ENCODE measurements at regions not wholly inside any gene's neighbourhood (a gene's known extent, or its start where the extent isn't known, plus 50 kb on each side); places are given as distances from the start of the nearest gene placed in this dataset.

GRCh38 chr2:111712940-111713515, 171.0 kb downstream of the ANAPC1 start:
- peaks cover 45% of the 10 kb centered on the region for H3K27me3 ChIP-seq (ENCODE audit: low read depth, low read length)
- H3K9me3 ChIP-seq (ENCODE audit: insufficient read depth, low read length): peaks cover 16% of the 10 kb centered on the region
- TF ChIP-seq CTCF (IDR thresholded peaks at IDR 0.05; ENCODE audit: low read depth, low read length): no peak
- no peak for TF ChIP-seq EZH2phosphoT487 (IDR thresholded peaks at IDR 0.05; ENCODE audit: low read depth)
- H4K20me1 ChIP-seq (ENCODE audit: insufficient read depth, low read length): no peaks in the 10 kb centered on the region
- peaks cover 16% of the 10 kb centered on the region for H3K4me1 ChIP-seq (ENCODE audit: low read length)
- H3K4me2 ChIP-seq (ENCODE audit: low read length): no peak overlapping the region
- H3K36me3 ChIP-seq (replicated peaks; ENCODE audit: low read depth, low read length): peaks cover 8% of the 10 kb centered on the region
- no peak overlapping the region for H3K4me3 ChIP-seq (ENCODE audit: low read length)
- no peak overlapping the region for H2AFZ ChIP-seq (ENCODE audit: low read depth, low read length)
- no peak overlapping the region for H3K9ac ChIP-seq (ENCODE audit: low read length)
- H3K79me2 ChIP-seq (ENCODE audit: low read length): no peaks in the 10 kb centered on the region
- no peak overlapping the region for H3K27ac ChIP-seq (ENCODE audit: low read length)

- H3K36me3 ChIP-seq (replicated peaks; ENCODE audit: low read depth, low read length): peaks cover 8% of the 10 kb centered on the region
- TF ChIP-seq EZH2phosphoT487 (IDR thresholded peaks at IDR 0.05; ENCODE audit: low read depth) (no peak), CTCF (IDR thresholded peaks at IDR 0.05; ENCODE audit: low read depth, low read length) (no peak)
- no peak overlapping the region for H3K9ac ChIP-seq (ENCODE audit: low read length)
- no peak overlapping the region for H2AFZ ChIP-seq (ENCODE audit: low read depth, low read length)
- H3K4me1 ChIP-seq (ENCODE audit: low read length): no peaks in the 10 kb centered on the region
- no peak overlapping the region for H3K4me2 ChIP-seq (ENCODE audit: low read length)
- H3K9me3 ChIP-seq (ENCODE audit: insufficient read depth, low read length): peaks cover 12% of the 10 kb centered on the region
- peaks cover 16% of the 10 kb centered on the region for H3K27me3 ChIP-seq (ENCODE audit: low read depth, low read length)
- no peak overlapping the region for H3K4me3 ChIP-seq (ENCODE audit: low read length)
- no peak overlapping the region for H3K27ac ChIP-seq (ENCODE audit: low read length)
- H3K79me2 ChIP-seq (ENCODE audit: low read length): no peaks in the 10 kb centered on the region
- no peaks in the 10 kb centered on the region for H4K20me1 ChIP-seq (ENCODE audit: insufficient read depth, low read length)
These were observed 167.7 kb downstream of the ANAPC1 start for GRCh38 chr2:111715987-111716904.

GRCh38 chr2:111716905-111717775, 166.9 kb downstream of the ANAPC1 start:
- Histone ChIP-seq H3K4me3 (ENCODE audit: low read length) (no peak overlapping the region), H3K4me2 (ENCODE audit: low read length) (no peak overlapping the region), H3K79me2 (ENCODE audit: low read length) (no peaks in the 10 kb centered on the region), H4K20me1 (ENCODE audit: insufficient read depth, low read length) (no peaks in the 10 kb centered on the region), H3K36me3 (replicated peaks; ENCODE audit: low read depth, low read length) (peaks cover 4% of the 10 kb centered on the region), H2AFZ (ENCODE audit: low read depth, low read length) (no peak overlapping the region), H3K4me1 (ENCODE audit: low read length) (no peaks in the 10 kb centered on the region), H3K9me3 (ENCODE audit: insufficient read depth, low read length) (peaks cover 4% of the 10 kb centered on the region), H3K27me3 (ENCODE audit: low read depth, low read length) (peaks cover 7% of the 10 kb centered on the region), H3K27ac (ENCODE audit: low read length) (no peak overlapping the region), H3K9ac (ENCODE audit: low read length) (no peak overlapping the region)
- no peak for TF ChIP-seq EZH2phosphoT487 (IDR thresholded peaks at IDR 0.05; ENCODE audit: low read depth)
- no peak for TF ChIP-seq CTCF (IDR thresholded peaks at IDR 0.05; ENCODE audit: low read depth, low read length)

Data from OCI-LY3 (cell line).